GM19035 (cell line): ENCODE measurements at regions not wholly inside any gene's neighbourhood (a gene's known extent, or its start where the extent isn't known, plus 50 kb on each side); places are given as distances from the start of the nearest gene placed in this dataset.

Experiments used
- ATAC-seq: cut with Tn5 transposase; IDR thresholded peaks from one replicate; pipeline ENCODE4 v1.9.1; 2021; ENCODE audit not compliant: unreplicated experiment

DNA sequence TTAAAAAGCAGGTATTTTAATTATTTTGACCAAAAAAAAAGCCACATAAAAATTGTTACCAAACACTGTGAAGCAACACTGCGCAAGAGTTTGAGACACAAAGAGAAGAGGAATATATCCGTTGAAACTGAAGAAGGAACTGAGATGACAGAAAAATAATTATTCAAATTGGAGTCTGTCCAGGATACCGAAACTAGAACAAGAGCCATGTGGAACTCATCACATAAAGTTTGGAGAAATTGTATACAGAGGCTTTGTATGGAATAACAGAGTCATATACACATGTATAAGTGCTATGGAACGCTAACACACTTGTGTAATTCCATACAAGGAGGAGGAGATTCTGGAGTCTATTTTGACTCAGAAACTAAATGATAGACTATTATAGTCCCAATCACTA lies 675.1 kb upstream of the ADGRL2 start:
- ATAC-seq = no peak

- ATAC-seq = no peak
Observed at GRCh38 chr1:81121306-81121705, 679.4 kb upstream of the ADGRL2 start.

DNA sequence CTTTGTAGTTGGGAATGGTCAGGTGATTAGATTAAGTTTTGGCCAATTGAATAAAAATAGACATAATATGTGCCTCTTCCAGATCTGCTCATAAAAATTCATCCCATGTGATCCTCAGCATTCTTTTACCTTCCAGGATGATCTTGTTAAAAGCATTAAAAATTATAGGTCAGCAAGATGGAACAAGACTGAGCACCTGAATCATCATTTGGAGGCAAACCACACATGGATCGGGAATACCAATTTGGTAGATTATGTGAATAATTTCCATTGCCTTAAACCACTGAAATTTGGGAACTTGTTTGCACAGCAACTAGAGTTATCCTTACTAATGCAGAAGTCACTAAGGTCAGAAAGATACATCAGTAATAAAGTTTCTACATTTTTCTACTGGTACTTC lies 681.4 kb upstream of the ADGRL2 start:
- no peak for ATAC-seq

DNA sequence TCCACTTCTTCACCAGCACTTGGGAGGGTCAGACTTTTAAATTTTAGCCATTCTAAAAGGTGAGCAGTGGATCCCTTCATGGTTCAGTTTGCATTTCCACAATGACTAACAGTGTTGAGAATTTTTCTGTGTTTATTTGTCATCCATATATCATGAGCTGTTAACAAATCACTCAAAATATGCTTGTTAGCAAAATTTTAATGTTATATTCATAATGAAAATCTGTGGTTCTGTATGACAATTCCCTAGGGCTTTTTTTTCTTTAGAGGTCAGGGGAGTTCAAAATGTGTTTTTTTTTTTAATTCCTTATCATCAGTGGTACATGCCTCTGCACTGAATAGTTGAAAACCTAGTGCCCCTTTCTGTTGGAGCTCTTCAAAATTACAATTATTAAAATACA lies 682.2 kb upstream of the ADGRL2 start:
- ATAC-seq = no peak

DNA sequence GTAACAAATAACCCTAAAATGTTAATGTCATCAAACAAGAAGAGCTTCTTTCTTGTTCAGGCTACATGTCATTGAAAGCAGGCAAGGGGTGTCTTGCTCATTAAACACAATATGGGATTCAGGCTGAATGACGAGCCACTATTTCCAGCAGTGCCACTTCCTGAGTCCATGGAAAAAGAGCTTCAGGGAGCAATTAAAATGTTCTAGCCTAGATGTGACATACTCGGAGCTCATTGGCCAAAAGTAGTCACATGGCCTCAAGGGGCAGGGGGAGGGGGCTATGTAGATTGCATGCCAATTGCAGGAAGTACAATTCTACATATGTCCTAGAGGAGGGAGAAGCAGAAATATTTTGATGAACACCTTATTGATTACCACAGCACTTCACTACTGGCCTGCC lies 685.3 kb upstream of the ADGRL2 start:
- no peak for ATAC-seq

GRCh38 chr1:81114191-81114590 lies 686.5 kb upstream of the ADGRL2 start:
- no peak for ATAC-seq

- no peak for ATAC-seq
Observed at GRCh38 chr1:81113688-81114087, 687.0 kb upstream of the ADGRL2 start.

GRCh38 chr1:81111818-81112217 lies 688.9 kb upstream of the ADGRL2 start:
- ATAC-seq = no peak

- no peak for ATAC-seq
Observed at GRCh38 chr1:81109038-81109437, 691.7 kb upstream of the ADGRL2 start.

DNA sequence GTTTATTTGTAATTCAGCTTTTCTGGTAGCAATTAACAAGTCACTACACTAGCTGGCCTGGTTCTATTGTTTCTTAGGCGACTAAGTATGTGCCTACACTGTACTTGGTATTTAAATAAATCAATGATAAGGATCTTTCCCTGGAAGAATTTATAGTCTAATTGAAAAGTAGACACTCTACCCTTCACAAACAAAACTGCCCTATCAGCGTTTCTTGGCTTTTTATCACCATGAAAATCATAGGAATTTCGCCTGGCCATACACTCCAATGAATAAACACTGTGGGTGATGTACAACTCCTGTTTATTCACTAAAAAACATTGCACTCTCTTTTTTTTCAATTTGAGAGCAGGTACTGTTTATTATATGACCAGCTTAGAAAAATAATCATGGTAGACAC lies 702.9 kb upstream of the ADGRL2 start:
- no peak for ATAC-seq

DNA sequence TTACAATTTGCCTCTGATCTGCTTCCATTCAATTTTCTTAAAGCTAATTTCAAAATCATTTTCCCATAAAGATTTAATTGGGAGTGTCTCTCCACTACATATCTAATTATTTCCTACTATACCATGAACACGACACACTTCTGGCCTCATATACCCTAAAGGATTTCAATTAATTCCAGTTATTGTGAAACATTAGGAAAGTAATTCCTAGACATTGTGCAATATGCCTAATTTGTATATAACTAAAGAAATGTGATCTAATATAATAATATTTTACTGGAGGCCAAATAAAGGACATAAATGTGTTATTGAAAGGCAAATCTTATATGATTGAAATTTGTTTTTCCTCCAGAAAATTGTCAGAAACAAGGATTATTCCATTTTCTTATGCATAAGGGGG lies 727.2 kb upstream of the ADGRL2 start:
- no peak for ATAC-seq

- no peak for ATAC-seq
Observed at GRCh38 chr1:81071969-81072753, 728.6 kb upstream of the ADGRL2 start.

DNA sequence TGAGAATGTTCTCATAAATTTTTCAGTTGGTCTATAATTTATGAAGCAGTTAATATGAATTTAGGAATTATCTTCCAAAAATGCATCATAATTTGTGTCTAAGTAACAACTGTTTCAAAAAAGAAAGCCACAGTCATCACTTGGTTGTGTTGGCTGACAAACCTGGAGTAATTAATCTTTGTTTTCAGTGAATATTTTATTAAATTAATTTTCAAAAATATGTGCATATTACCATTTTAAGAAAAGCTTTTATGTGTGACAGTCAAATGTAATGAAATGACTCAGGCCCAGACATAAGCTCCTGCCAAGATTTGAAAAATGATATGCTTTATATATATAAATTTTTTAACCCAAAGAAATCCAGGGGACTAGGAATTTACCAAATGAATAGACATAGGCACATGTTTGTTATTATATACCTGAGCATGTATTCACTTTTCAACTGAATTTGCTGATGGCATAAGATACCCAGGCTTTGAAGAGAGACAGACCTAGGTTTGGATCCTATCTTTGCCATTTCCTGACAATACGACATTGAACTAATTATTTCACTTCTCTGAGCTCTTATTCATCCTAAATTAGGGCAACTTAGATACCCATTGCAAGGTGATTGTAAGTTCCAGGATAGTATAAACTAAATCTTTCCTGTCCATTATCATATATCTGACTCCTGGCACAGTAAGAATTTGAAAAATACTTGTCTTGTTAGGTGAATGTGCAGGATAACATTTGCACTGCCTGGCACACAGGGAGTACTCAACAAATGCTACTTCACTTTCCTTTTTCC lies 729.5 kb upstream of the ADGRL2 start:
- ATAC-seq = no peak

DNA sequence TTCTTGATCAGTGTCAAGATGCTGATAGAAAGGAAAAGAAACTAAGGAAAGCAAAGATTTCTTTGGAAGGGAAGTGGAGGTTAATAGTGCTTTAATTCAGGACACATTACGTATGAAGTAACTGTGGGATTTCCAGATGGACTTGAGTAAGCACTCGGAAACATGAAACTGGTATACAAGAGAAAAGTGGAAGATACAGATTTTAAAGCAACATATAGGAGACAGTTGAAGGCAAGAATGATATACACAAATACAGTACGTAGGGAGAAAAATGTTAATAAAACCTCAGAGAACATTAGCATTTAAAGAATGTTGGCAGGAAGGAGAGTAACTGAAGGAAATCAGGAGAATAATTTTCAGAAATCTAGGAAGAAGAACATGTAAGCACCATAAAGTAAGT lies 730.9 kb upstream of the ADGRL2 start:
- no peak for ATAC-seq

GRCh38 chr1:81068726-81069125 lies 732.0 kb upstream of the ADGRL2 start:
- ATAC-seq = no peak

GRCh38 chr1:81053826-81054225 lies 746.9 kb upstream of the ADGRL2 start:
- ATAC-seq = no peak

DNA sequence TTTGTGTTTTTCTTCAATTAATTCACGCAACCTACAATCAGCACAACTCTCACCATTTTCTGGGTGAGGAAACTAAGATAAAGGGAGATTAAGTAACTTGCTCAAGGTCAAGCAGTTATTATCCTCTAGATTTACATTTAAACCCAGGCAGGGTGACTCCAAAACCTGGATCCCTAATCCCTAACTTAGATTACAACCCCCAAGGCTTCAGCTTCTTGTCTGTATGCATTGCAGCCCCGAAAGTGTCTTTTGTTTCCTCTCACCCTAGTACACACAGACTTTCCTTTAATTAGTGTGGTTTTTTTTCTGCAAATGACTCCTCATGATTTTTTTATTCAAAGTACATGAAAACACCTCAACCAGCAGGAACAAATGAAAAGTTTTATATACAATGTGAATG lies 748.6 kb upstream of the ADGRL2 start:
- no peak for ATAC-seq

GRCh38 chr1:81050390-81050789 lies 750.3 kb upstream of the ADGRL2 start:
- no peak for ATAC-seq

DNA sequence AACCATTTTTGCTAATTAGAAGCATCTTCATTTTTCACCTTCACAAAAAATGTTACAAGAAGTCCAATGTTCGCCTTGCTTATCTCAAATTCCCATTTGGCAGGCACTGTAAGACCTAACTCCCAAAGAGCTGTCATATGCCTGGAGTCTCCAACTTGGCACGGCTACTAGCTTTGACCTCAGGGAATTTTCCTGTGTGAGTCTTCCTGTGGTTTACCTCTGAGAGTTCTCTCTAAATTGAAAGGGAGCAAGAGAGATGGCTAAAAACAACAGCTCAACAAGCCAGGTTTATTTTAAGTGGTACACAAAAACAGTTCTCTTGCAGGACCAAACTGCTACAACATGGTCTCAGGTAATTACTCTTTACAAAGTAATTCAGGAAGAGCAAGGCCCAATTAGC lies 756.0 kb upstream of the ADGRL2 start:
- ATAC-seq = no peak

- no peak for ATAC-seq
Observed at GRCh38 chr1:81042225-81042624, 758.5 kb upstream of the ADGRL2 start.

GRCh38 chr1:81034291-81034690 lies 766.4 kb upstream of the ADGRL2 start:
- ATAC-seq = no peak

DNA sequence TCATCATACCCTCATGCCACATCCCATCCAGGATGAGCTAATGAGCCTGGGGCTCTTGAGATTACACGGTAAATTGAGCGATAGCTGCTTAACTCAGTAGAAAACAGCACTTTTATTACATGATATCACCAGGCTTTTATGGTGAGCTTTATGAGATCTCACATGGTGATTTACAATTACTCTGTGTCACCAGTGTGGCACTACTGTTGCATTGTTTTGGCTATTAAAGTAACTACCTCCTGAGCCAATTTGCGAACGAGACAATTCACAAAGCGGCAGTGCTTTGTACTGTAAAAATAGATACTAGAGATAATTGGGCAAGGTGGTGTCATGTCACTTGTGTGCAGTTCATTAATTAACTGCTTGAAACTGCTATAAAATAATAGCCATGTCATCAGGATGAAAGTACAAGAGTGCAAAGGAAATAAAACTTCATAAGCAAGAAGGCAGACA lies 767.7 kb upstream of the ADGRL2 start:
- ATAC-seq = no peak
